Mesendoderm (in vitro differentiated cells): ENCODE measurements at regions not wholly inside any gene's neighbourhood (a gene's known extent, or its start where the extent isn't known, plus 50 kb on each side); places are given as distances from the start of the nearest gene placed in this dataset.

Experiments used
- DNase-seq: peaks from one replicate; pipeline ENCODE4 v3.0.0; 2013
- H2AK5ac ChIP-seq: 2 replicates; pipeline ENCODE4 v1.6.1; 2013; ENCODE audit warnings: low read length, inconsistent platforms
- H2BK120ac ChIP-seq: 2 replicates; pipeline ENCODE4 v1.6.1; 2013; ENCODE audit warnings: low read depth, mild to moderate bottlenecking, low read length, moderate library complexity, mixed read lengths
- H2BK15ac ChIP-seq: replicated peaks from 2 replicates; pipeline ENCODE4 v1.6.1; 2013; ENCODE audit warnings: low read depth, mild to moderate bottlenecking, moderate library complexity
- H2BK5ac ChIP-seq: 2 replicates; pipeline ENCODE4 v1.6.1; 2013; ENCODE audit warnings: low read length, inconsistent platforms
- H3K18ac ChIP-seq: 2 replicates; pipeline ENCODE4 v1.6.1; 2013; ENCODE audit warnings: mild to moderate bottlenecking, low read length, mixed read lengths
- H3K23ac ChIP-seq: one replicate; pipeline ENCODE4 v1.6.1; 2013; ENCODE audit warnings: low read length
- H3K27ac ChIP-seq: 2 replicates; pipeline ENCODE4 v1.5.1; 2013; ENCODE audit warnings: low read depth, mild to moderate bottlenecking, inconsistent platforms, low read length, moderate library complexity
- H3K27me3 ChIP-seq: 2 replicates; pipeline ENCODE4 v1.6.1; 2013; ENCODE audit warnings: low read length, control low read depth, mild to moderate bottlenecking, inconsistent platforms; ENCODE audit not compliant: insufficient read depth, poor library complexity
- H3K36me3 ChIP-seq: 2 replicates; pipeline ENCODE4 v1.6.1; 2013; ENCODE audit warnings: low read length, inconsistent platforms; ENCODE audit not compliant: control insufficient read depth, insufficient read depth
- H3K4ac ChIP-seq: one replicate; pipeline ENCODE4 v1.6.1; 2013; ENCODE audit warnings: low read depth, mild to moderate bottlenecking, low read length, moderate library complexity
- H3K4me1 ChIP-seq: 2 replicates; pipeline ENCODE4 v1.6.1; 2013; ENCODE audit warnings: low read depth, low read length, inconsistent platforms; ENCODE audit not compliant: control insufficient read depth
- H3K4me2 ChIP-seq: 2 replicates; pipeline ENCODE4 v1.6.1; 2013; ENCODE audit warnings: low read length
- H3K4me3 ChIP-seq: 2 replicates; pipeline ENCODE4 v1.5.1; 2013; ENCODE audit warnings: mild to moderate bottlenecking, low read length
- H3K56ac ChIP-seq: one replicate; pipeline ENCODE4 v1.6.1; 2013; ENCODE audit warnings: low read length
- H3K79me1 ChIP-seq: 2 replicates; pipeline ENCODE4 v1.6.1; 2013; ENCODE audit warnings: low read length, inconsistent platforms
- H3K79me2 ChIP-seq: 2 replicates; pipeline ENCODE4 v1.6.1; 2013; ENCODE audit warnings: mild to moderate bottlenecking, low read length; ENCODE audit not compliant: control insufficient read depth, insufficient read depth
- H3K9ac ChIP-seq: 2 replicates; pipeline ENCODE4 v1.6.1; 2013; ENCODE audit warnings: low read length, inconsistent platforms
- H4K5ac ChIP-seq: one replicate; pipeline ENCODE4 v1.6.1; 2013; ENCODE audit warnings: low read length
- H4K8ac ChIP-seq: one replicate; pipeline ENCODE4 v1.6.1; 2013; ENCODE audit warnings: low read depth, mild to moderate bottlenecking, control low read depth, low read length, moderate library complexity
- WGBS: extraction: QIAGEN DNeasy Blood & Tissue Kit; methylation state at CpG from one replicate; pipeline ENCODE4 v1.1.7; 2013; ENCODE audit warnings: low lambda C conversion rate, missing lambda C conversion rate; ENCODE audit not compliant: insufficient coverage; ENCODE audit errors: extremely low coverage; 5-methylcytosine and 5-hydroxymethylcytosine counted together

DNA sequence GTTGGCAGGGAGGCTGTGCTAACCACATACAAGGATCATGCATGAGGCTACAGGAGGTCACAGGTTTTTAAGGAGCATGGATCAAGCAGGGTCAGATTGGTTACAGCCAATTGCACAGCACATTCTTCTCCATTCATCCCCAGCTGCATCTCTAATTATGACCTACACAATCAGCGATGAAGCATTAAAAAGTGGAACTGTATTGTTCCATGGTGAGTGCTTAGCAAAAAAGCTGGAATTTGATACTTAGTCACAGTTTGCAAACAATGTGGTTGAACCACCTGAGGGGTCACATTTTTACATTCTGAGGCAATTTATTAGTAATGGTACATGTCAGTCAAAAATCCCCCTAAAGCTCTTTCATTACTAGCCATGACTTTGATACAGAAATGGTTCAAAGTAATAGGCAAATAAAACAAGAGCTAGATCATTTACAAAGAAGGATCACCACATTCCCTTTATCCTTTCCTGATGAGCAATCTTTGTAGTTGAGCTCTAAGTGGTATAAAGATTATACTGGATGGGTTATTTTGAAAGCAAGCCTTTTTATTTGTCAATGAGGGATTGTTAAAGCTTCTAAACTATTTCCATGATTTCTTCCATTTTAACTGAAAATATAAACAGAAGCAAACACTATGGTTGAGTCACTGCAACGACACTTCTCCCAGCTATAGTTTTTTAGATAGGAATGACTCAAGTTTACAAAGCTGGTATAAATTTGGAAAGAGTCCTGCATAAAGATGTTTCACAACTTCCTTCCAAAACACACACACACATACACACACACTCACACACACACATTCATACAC, 217.8 kb upstream of the SEMA3A start:
- Histone ChIP-seq H3K79me2 (no peaks in the 10 kb centered on the region), H3K27ac (no peak overlapping the region), H3K9ac (no peak overlapping the region), H3K27me3 (no peaks in the 10 kb centered on the region), H3K4me3 (no peak overlapping the region), H2BK120ac (no peak overlapping the region), H4K8ac (no peak overlapping the region), H3K36me3 (no peaks in the 10 kb centered on the region), H3K18ac (no peak overlapping the region), H2BK5ac (no peak overlapping the region), H3K23ac (no peak overlapping the region), H2BK15ac (no peak overlapping the region), H3K4me1 (no peaks in the 10 kb centered on the region), H3K4ac (no peak overlapping the region), H4K5ac (no peak overlapping the region), H2AK5ac (no peak overlapping the region), H3K56ac (no peak overlapping the region), H3K79me1 (no peaks in the 10 kb centered on the region), H3K4me2 (no peak overlapping the region)
- no CpG with 5 or more reads among the region's 2 CpGs for WGBS
- DNase-seq, result peak; percentile 29

DNA sequence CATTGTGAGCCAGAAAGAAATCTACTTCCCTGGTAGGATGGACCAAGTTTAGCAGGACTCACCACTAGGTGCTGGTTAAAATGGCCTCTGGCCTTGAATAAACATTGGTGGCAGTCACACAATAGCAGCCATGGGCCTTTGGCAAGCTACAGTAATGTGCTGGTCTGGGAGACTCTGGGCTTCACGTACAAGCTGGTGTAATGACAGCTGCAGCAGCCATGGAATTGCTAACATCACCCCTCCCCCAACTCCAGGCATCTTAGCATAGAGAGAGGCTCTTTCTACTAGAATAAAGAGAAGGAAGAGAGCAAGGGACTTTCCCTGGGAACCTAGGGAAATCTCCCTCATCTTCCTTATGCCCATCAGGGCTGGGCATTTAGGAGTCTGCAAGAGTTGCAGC, 205.1 kb upstream of the SEMA3A start:
- WGBS, result no CpG with 5 or more reads among the region's 1 CpG
- no peak overlapping the region for H2BK15ac ChIP-seq
- H3K23ac ChIP-seq, result no peak overlapping the region
- no peak overlapping the region for H3K56ac ChIP-seq
- no peak overlapping the region for H2BK5ac ChIP-seq
- DNase-seq, result peak; percentile 6
- H3K4ac ChIP-seq, result no peak overlapping the region
- H3K9ac ChIP-seq, result no peak overlapping the region
- H3K18ac ChIP-seq, result no peak overlapping the region
- no peaks in the 10 kb centered on the region for H3K79me2 ChIP-seq
- H3K4me2 ChIP-seq, result no peak overlapping the region
- no peaks in the 10 kb centered on the region for H3K79me1 ChIP-seq
- no peaks in the 10 kb centered on the region for H3K36me3 ChIP-seq
- no peaks in the 10 kb centered on the region for H3K27me3 ChIP-seq
- H3K27ac ChIP-seq, result no peak overlapping the region
- no peak overlapping the region for H4K8ac ChIP-seq
- H4K5ac ChIP-seq, result no peak overlapping the region
- no peak overlapping the region for H3K4me3 ChIP-seq
- H3K4me1 ChIP-seq, result no peaks in the 10 kb centered on the region
- no peak overlapping the region for H2AK5ac ChIP-seq
- H2BK120ac ChIP-seq, result no peak overlapping the region

DNA sequence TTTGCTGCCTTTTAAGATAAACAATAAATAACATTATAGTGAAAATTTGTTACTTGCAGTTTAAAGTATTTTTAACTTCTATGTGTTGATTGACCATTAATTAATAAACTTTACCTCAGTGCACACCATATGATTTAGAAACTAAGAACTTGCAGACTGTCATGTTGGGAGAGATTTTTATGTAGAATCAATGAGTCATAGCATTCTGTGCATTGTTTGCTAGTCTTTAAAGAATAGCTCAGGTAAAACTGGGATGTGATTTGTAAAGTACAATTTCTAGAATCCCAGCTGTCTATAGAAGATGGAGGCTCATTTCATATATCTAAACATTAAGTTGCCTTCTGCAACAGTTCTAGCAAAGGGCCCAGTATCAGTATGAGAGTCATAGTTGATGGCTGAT, 199.6 kb upstream of the SEMA3A start:
- Histone ChIP-seq H3K4me1 (no peaks in the 10 kb centered on the region), H3K4me2 (no peak overlapping the region), H3K23ac (no peak overlapping the region), H3K56ac (no peak overlapping the region), H3K4me3 (no peak overlapping the region), H2BK5ac (no peak overlapping the region), H3K18ac (no peak overlapping the region), H2BK15ac (no peak overlapping the region), H3K9ac (no peak overlapping the region), H2BK120ac (no peak overlapping the region), H4K8ac (no peak overlapping the region), H3K27ac (no peak overlapping the region), H3K79me1 (no peaks in the 10 kb centered on the region), H4K5ac (no peak overlapping the region), H3K79me2 (no peaks in the 10 kb centered on the region), H2AK5ac (no peak overlapping the region), H3K36me3 (no peaks in the 10 kb centered on the region), H3K4ac (no peak overlapping the region), H3K27me3 (no peaks in the 10 kb centered on the region)
- no peak for DNase-seq

DNA sequence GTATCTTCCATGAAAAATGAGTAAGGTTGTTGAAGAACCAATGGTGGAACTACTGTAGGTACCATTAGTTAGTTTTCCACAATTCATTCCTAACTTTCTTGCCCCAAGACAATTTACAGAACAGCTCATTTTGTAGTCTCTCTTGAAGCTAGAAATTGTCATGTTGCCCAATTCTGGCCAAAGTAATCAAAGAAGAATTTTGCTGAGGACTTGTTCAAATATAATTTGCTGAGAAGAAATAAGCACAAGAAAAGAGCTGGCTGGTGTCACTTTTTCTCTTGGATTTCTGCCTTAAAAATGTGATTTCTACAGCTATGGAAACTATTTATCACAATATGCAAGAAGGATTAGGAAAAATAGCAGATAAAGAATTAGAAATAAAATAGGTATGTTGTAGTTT, 199.2 kb upstream of the SEMA3A start:
- Histone ChIP-seq H3K9ac (no peak overlapping the region), H3K36me3 (no peaks in the 10 kb centered on the region), H2AK5ac (no peak overlapping the region), H3K27ac (no peak overlapping the region), H2BK15ac (no peak overlapping the region), H3K27me3 (no peaks in the 10 kb centered on the region), H4K8ac (no peak overlapping the region), H3K18ac (no peak overlapping the region), H3K4me2 (no peak overlapping the region), H3K23ac (no peak overlapping the region), H2BK5ac (no peak overlapping the region), H4K5ac (no peak overlapping the region), H2BK120ac (no peak overlapping the region), H3K4me3 (no peak overlapping the region), H3K79me1 (no peaks in the 10 kb centered on the region), H3K4me1 (no peaks in the 10 kb centered on the region), H3K4ac (no peak overlapping the region), H3K79me2 (no peaks in the 10 kb centered on the region), H3K56ac (no peak overlapping the region)
- no peak for DNase-seq

DNA sequence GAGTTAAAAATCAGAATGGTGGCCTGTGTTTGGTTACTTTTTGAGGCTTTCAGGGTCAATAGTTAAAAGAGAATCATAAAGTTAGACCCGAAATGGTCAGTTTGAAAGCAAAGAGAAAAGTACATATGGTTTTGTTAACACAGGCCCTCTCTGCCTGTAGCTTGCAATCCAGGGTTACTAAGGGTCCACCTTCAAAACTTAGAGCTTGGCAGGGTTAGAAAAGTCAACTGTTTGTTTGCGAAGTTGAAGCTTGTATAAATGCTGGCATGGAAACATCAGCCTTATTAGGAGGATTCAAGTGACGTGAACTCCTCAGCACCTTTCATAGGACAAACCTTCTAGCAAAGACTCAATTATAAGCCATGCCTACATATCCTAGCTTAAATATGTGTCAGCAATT, 196.3 kb upstream of the SEMA3A start:
- Histone ChIP-seq H3K18ac (no peak overlapping the region), H3K56ac (no peak overlapping the region), H3K4ac (no peak overlapping the region), H4K8ac (no peak overlapping the region), H2BK5ac (no peak overlapping the region), H3K27ac (no peak overlapping the region), H2AK5ac (no peak overlapping the region), H3K23ac (no peak overlapping the region), H3K9ac (no peak overlapping the region), H3K27me3 (no peaks in the 10 kb centered on the region), H3K79me1 (no peaks in the 10 kb centered on the region), H3K4me2 (no peak overlapping the region), H2BK15ac (no peak overlapping the region), H3K4me3 (no peak overlapping the region), H2BK120ac (no peak overlapping the region), H3K4me1 (no peaks in the 10 kb centered on the region), H4K5ac (no peak overlapping the region), H3K79me2 (no peaks in the 10 kb centered on the region), H3K36me3 (no peaks in the 10 kb centered on the region)
- DNase-seq, result no peak
- no CpG with 5 or more reads among the region's 3 CpGs for WGBS

DNA sequence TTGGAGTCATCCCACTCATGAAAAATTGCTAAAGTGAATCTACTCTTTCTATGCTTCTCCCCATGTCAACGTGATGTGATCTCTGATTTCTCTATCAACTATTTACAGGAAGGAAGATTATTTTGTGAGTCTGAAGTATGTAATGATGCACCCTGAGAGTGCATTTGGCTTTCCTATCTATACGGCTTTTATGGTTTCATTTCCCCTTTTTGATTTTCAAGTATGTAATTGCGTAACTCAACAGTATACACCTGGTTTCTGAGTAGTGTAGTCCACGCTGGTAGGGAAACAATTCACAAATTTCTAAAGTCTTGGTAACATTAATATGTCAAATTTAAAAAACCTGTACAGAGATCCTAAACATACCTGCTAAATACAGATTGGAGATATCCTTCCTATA, 194.7 kb upstream of the SEMA3A start:
- no peaks in the 10 kb centered on the region for H3K79me1 ChIP-seq
- no peak overlapping the region for H3K9ac ChIP-seq
- H2BK15ac ChIP-seq, result no peak overlapping the region
- H4K8ac ChIP-seq, result no peak overlapping the region
- no peak overlapping the region for H2AK5ac ChIP-seq
- no peaks in the 10 kb centered on the region for H3K36me3 ChIP-seq
- H2BK120ac ChIP-seq, result no peak overlapping the region
- no peak overlapping the region for H3K23ac ChIP-seq
- no peak overlapping the region for H3K18ac ChIP-seq
- H3K4me3 ChIP-seq, result no peak overlapping the region
- no peaks in the 10 kb centered on the region for H3K27me3 ChIP-seq
- no peak overlapping the region for H3K27ac ChIP-seq
- no peak for DNase-seq
- no CpG with 5 or more reads among the region's 4 CpGs for WGBS
- no peaks in the 10 kb centered on the region for H3K79me2 ChIP-seq
- no peak overlapping the region for H3K56ac ChIP-seq
- H3K4me1 ChIP-seq, result no peaks in the 10 kb centered on the region
- no peak overlapping the region for H4K5ac ChIP-seq
- no peak overlapping the region for H3K4ac ChIP-seq
- no peak overlapping the region for H3K4me2 ChIP-seq
- no peak overlapping the region for H2BK5ac ChIP-seq
